Heart left ventricle (tissue), 16 donors: ENCODE measurements at regions not wholly inside any gene's neighbourhood (a gene's known extent, or its start where the extent isn't known, plus 50 kb on each side); places are given as distances from the start of the nearest gene placed in this dataset.

ENCODE experiments used
- ATAC-seq, 4 donors: fragments of 200-7000 bp; cut with Tn5 transposase; one replicate each; pipeline ENCODE4 v1.9.1; 2020 to 2022; ENCODE audit warnings: moderate library complexity in 4 of 4, mild to moderate bottlenecking in 3 of 4, moderate number of reproducible peaks in 1 of 4
- DNase-seq, 5 donors: peaks; one replicate each; pipeline ENCODE4 v3.0.0-alpha.2; 2020
- H3K27ac ChIP-seq, 12 donors: fragments of 200-600 bp; sonication (generic) in 4 of 12; one replicate each; pipeline versions ENCODE4 v1.5.0 to v1.8.0; 2016 to 2022; ENCODE audit warnings: mild to moderate bottlenecking in 2 of 12
- H3K27me3 ChIP-seq, 9 donors: fragments of 200-600 bp; sonication (generic) in 2 of 9; one replicate each; pipeline versions ENCODE4 v1.5.1 to v1.8.0; 2016 to 2022; ENCODE audit warnings: mild to moderate bottlenecking in 3 of 9
- H3K36me3 ChIP-seq, 9 donors: fragments of 200-600 bp; sonication (generic) in 2 of 9; one replicate each; pipeline versions ENCODE4 v1.5.0 to v1.8.0; 2018 to 2022; ENCODE audit warnings: mild to moderate bottlenecking in 2 of 9
- H3K4me1 ChIP-seq, 12 donors: fragments of 200-600 bp; sonication (generic) in 4 of 12; one replicate each; pipeline versions ENCODE4 v1.5.0 to v1.8.0; 2016 to 2022; ENCODE audit warnings: mild to moderate bottlenecking in 3 of 12
- H3K4me3 ChIP-seq, 12 donors: fragments of 200-600 bp; sonication (generic) in 4 of 12; one replicate each; pipeline versions ENCODE4 v1.5.0 to v1.8.0; 2017 to 2022; ENCODE audit warnings: mild to moderate bottlenecking in 9 of 12, moderate library complexity in 4 of 12
- H3K9me3 ChIP-seq, 12 donors: fragments of 200-600 bp; sonication (generic) in 4 of 12; one replicate each; pipeline versions ENCODE4 v1.5.0 to v1.8.0; 2016 to 2022; ENCODE audit warnings: mild to moderate bottlenecking in 1 of 12
- POLR2A ChIP-seq, 2 donors: fragments of 450-650 bp; IDR thresholded peaks; one replicate each; pipeline ENCODE4 v1.6.1; 2017; ENCODE audit warnings: antibody characterized with exemption in 2 of 2, mild to moderate bottlenecking in 2 of 2, moderate library complexity in 2 of 2
- WGBS, 4 donors: extraction: QIAGEN DNeasy Blood & Tissue Kit in 2 of 4; methylation state at CpG; one replicate each; pipeline versions ENCODE4 v1.1.5 to v1.1.7; 2013 to 2018; 5-methylcytosine and 5-hydroxymethylcytosine counted together
- intact Hi-C, 10 donors: fragments of 100-400 bp; cut with DNase I; formaldehyde crosslinking; loops; one replicate each; pipeline versions ENCODE4 v1.11.1 to v1.14.2; 2022
- TF ChIP-seq, protein P1 (sequence below), 12 donors: fragments of 200-600 bp; sonication (generic) in 4 of 12; IDR thresholded peaks; one replicate each; pipeline versions ENCODE4 v1.5.0 to v1.8.0; 2018 to 2022; ENCODE audit warnings: antibody characterized with exemption in 12 of 12, mild to moderate bottlenecking in 5 of 12
- donor health status: ischemic (EF 13 %, LVEDD 7.1; RV severe dilation, severe dysfunction).
- donor health status: healthy with polysubstance abuse.
- donor health status: DM: no; HTN: yes; CAD: no.
- donor health status: DM: no; HTN: no; CAD: no.
- donor health status: ischemic (EF 25% LVEDD 6.9; RV normal size, moderate dysfunction).
- donor health status: ischemic (EF 25% LVEDD 5.7; RV mildly dilated, moderate dysfunction).
- donor health status: healthy.
- donor health status: DM: yes; HTN: yes; CAD: no.
- donor health status: ischemic (EF 35%, LVEDD 5.7; RV mildly dilated, moderate dysfunction).
- donor health status: nonischemic (EF 11% LVEDD 7.7; RV severe dilation, severe dysfunction).
- donor health status: DM: yes; HTN: yes; CAD: no.
- donor health status: PGD.
- donor health status: ischemic (EF 29% LVEDD 5.4; RV normal size, mild dysfunction).
- donor health status: nonischemic (EF 23%, LVEDD 6.1; RV moderate dilation, normal function).

- 70 to 81% (median 78%) methylated on average over 4 of the region's 4 CpGs for WGBS, 4 donors
- Histone ChIP-seq H3K4me1 (peaks cover 0 to 10% (median 3%) of the 10 kb centered on the region in 12 donors), H3K4me3 (no peak overlapping the region), H3K27ac (no peak overlapping the region), H3K36me3 (no peaks in the 10 kb centered on the region), H3K27me3 (peaks cover 0 to 51% (median 20%) of the 10 kb centered on the region in 9 donors), H3K9me3 (no peaks in the 10 kb centered on the region)
- no peak for DNase-seq
- ATAC-seq = no peak
- TF ChIP-seq POLR2A (IDR thresholded peaks at IDR 0.05) = no peak
- TF ChIP-seq, protein P1, sequence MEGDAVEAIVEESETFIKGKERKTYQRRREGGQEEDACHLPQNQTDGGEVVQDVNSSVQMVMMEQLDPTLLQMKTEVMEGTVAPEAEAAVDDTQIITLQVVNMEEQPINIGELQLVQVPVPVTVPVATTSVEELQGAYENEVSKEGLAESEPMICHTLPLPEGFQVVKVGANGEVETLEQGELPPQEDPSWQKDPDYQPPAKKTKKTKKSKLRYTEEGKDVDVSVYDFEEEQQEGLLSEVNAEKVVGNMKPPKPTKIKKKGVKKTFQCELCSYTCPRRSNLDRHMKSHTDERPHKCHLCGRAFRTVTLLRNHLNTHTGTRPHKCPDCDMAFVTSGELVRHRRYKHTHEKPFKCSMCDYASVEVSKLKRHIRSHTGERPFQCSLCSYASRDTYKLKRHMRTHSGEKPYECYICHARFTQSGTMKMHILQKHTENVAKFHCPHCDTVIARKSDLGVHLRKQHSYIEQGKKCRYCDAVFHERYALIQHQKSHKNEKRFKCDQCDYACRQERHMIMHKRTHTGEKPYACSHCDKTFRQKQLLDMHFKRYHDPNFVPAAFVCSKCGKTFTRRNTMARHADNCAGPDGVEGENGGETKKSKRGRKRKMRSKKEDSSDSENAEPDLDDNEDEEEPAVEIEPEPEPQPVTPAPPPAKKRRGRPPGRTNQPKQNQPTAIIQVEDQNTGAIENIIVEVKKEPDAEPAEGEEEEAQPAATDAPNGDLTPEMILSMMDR (IDR thresholded peaks at IDR 0.05) = no peak
- intact Hi-C loops = no loop called here
Observed at GRCh38 chr5:135188233-135188914, 154.3 kb upstream of the PITX1 start.

- 78 to 82% (median 80%) methylated on average over 8 of the region's 8 CpGs for WGBS, 4 donors
- TF ChIP-seq, protein P1 (IDR thresholded peaks at IDR 0.05) = no peak
- no peak for TF ChIP-seq POLR2A (IDR thresholded peaks at IDR 0.05)
- DNase-seq (no peak), ATAC-seq (no peak)
- intact Hi-C loops = no loop called here
- peaks cover 0 to 10% (median 3%) of the 10 kb centered on the region in 12 donors for H3K4me1 ChIP-seq
- no peaks in the 10 kb centered on the region for H3K9me3 ChIP-seq
- H3K36me3 ChIP-seq = no peaks in the 10 kb centered on the region
- peaks cover 0 to 42% (median 20%) of the 10 kb centered on the region in 9 donors for H3K27me3 ChIP-seq
- H3K4me3 ChIP-seq = no peak overlapping the region
- no peak overlapping the region for H3K27ac ChIP-seq
Observed at GRCh38 chr5:135186662-135187522, 152.9 kb upstream of the PITX1 start.

GRCh38 chr5:135185481-135186065 is 151.5 kb upstream of the PITX1 start:
- no peaks in the 10 kb centered on the region for H3K36me3 ChIP-seq
- H3K4me1 ChIP-seq = no peaks in the 10 kb centered on the region
- intact Hi-C loops = no loop called here
- ATAC-seq = no peak
- peaks cover 0 to 29% (median 17%) of the 10 kb centered on the region in 9 donors for H3K27me3 ChIP-seq
- no peak overlapping the region for H3K4me3 ChIP-seq
- 90 to 95% (median 91%) methylated on average over 6 of the region's 6 CpGs for WGBS, 4 donors
- H3K9me3 ChIP-seq = no peaks in the 10 kb centered on the region
- DNase-seq = no peak
- H3K27ac ChIP-seq = no peak overlapping the region
- TF ChIP-seq POLR2A (IDR thresholded peaks at IDR 0.05) = no peak
- TF ChIP-seq, protein P1 (IDR thresholded peaks at IDR 0.05) = no peak

DNA sequence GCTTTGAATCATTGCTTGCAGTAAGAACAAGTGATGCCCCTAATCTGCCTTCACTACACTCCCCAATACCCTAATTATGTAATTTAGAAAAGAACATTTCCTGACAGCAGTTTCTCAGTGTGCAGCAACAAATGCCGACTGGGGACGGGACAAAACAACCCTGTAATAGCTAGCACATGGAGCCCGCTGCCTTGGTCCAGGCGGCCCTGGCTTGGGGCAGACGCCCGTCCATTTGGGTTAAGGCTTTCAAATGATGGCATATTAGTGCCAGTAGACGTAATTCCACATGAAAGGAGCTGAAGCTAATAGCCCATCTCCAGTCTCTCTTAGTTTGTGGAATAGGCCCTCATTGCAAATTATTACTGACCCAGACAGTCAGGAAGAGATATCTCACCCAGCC is 150.6 kb upstream of the PITX1 start:
- Histone ChIP-seq H3K4me3 (no peak overlapping the region), H3K27me3 (peaks cover 0 to 19% (median 10%) of the 10 kb centered on the region in 9 donors), H3K27ac (no peak overlapping the region), H3K36me3 (no peaks in the 10 kb centered on the region), H3K4me1 (no peaks in the 10 kb centered on the region), H3K9me3 (no peaks in the 10 kb centered on the region)
- 91 to 94% (median 93%) methylated on average over 7 of the region's 7 CpGs for WGBS, 4 donors
- ATAC-seq = no peak
- TF ChIP-seq POLR2A (IDR thresholded peaks at IDR 0.05) = no peak
- TF ChIP-seq, protein P1 (IDR thresholded peaks at IDR 0.05) = no peak
- DNase-seq = no peak
- intact Hi-C loops = no loop called here
